ENCODE measurements at regions not wholly inside any gene's neighbourhood (a gene's known extent, or its start where the extent isn't known, plus 50 kb on each side); places are given as distances from the start of the nearest gene placed in this dataset.
A peak's percentile ranks its signal among the peaks of the same experiment; 100 is the strongest.
"Not testable (repeated sequence)": the region's sequence is repeated elsewhere in the genome, so short reads cannot be mapped to it uniquely, and the experiment has no call there.

DNA sequence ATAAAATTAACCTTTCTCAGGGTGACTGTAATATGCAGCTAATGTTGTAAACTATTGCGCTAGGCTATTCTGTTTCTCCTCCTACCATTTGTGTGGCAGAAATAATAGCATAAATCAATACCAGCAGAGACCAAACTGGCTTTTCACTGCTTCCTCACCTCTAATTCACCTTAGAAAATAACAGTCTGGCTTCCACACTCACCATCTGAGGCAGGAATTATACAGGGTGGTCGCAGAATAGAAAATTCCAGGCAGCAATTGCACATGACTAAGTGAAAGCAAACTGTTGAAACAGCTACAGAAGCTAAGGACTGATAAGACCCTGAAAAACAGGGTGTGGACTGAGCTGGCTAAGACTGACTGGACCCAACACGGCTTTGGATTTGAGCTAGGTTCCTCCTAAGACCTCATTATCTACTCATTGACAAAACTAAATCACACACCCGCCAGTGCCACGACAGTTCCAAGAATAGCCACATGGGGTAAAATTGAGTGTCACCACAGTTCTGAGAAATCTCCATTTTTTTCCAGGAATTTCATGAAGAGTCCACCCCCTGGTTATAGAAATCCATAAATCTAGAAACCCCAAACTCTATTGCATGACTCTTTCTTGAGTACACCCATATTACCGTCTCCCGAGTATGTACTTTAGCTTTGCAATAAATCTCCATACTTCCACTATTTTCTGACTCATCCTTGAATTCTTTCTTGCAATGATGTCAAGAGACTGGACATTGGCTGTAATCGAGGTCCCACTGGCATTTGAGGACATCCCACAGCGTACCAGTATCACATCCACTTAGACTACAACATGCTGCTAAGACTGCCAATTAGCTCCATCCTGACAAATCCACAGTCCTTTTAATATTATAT is 60.9 kb upstream of the KCNQ5 start:
- no peak overlapping the region for H3K4me3 ChIP-seq (ENCODE audit: control insufficient read depth, low read depth, low read length)
- peak; percentile 39 for DNase-seq (ENCODE audit: low read depth)
- TF ChIP-seq, protein P1, sequence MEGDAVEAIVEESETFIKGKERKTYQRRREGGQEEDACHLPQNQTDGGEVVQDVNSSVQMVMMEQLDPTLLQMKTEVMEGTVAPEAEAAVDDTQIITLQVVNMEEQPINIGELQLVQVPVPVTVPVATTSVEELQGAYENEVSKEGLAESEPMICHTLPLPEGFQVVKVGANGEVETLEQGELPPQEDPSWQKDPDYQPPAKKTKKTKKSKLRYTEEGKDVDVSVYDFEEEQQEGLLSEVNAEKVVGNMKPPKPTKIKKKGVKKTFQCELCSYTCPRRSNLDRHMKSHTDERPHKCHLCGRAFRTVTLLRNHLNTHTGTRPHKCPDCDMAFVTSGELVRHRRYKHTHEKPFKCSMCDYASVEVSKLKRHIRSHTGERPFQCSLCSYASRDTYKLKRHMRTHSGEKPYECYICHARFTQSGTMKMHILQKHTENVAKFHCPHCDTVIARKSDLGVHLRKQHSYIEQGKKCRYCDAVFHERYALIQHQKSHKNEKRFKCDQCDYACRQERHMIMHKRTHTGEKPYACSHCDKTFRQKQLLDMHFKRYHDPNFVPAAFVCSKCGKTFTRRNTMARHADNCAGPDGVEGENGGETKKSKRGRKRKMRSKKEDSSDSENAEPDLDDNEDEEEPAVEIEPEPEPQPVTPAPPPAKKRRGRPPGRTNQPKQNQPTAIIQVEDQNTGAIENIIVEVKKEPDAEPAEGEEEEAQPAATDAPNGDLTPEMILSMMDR (conservative IDR thresholded peaks at IDR 0.05; ENCODE audit: control insufficient read depth, insufficient read depth, low read depth, low read length), result peak; percentile 15

DNA sequence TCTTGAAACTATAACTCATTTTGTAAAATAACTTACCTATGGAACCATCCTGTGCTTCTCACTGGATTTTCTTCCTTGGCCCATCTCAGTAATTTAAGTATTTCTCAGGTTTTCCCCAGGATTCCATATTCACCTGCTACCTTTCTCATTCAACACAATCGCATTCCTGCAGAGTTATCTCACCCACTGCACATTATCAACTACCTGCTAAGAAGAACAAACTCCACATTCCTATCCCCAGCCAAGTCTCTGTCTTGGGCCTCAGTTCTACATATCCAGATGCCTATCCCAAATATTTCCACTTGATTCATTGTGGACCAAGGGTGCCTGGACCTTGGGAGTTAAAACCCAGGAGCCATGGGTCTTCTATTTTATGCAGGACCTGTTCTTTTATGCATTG is 60.2 kb upstream of the KCNQ5 start:
- no peak for DNase-seq (ENCODE audit: low read depth)
- H3K4me3 ChIP-seq (ENCODE audit: control insufficient read depth, low read depth, low read length), result no peak overlapping the region
- TF ChIP-seq, protein P1 (conservative IDR thresholded peaks at IDR 0.05; ENCODE audit: control insufficient read depth, insufficient read depth, low read depth, low read length), result no peak

DNA sequence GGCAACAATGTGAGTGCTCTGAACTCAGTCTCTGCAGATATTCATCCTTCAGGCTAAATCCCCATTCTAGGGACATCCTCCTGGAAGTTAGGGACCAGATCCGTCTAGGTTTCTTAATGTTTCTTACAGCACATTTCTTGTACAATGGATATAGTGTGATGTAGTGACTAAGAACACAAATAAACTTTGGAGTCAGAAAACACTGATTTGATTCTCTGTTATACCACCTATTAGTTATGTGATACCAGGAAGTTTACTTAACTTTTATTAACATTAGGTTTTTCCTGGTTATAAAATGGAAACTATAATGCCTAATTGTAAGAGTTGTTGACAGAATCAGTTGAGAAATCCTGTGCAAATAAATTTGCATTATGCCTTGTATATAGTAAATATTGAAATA is 57.6 kb upstream of the KCNQ5 start:
- H3K4me3 ChIP-seq (ENCODE audit: control insufficient read depth, low read depth, low read length), result no peak overlapping the region
- DNase-seq (ENCODE audit: low read depth), result no peak
- TF ChIP-seq, protein P1 (conservative IDR thresholded peaks at IDR 0.05; ENCODE audit: control insufficient read depth, insufficient read depth, low read depth, low read length), result no peak

DNA sequence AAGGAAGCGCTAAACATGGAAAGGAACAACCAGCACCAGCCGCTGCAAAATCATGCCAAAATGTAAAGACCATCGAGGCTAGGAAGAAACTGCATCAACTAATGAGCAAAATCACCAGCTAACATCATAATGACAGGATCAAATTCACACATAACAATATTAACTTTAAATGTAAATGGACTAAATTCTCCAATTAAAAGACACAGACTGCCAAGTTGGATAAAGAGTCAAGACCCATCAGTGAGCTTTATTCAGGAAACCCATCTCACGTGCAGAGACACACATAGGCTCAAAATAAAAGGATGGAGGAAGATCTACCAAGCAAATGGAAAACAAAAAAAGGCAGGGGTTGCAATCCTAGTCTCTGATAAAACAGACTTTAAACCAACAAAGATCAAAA is 49.9 kb upstream of the KCNQ5 start:
- not testable (repeated sequence) for DNase-seq (ENCODE audit: low read depth); H3K4me3 ChIP-seq (ENCODE audit: control insufficient read depth, low read depth, low read length)
